HG02970 (cell line): ENCODE measurements at regions not wholly inside any gene's neighbourhood (a gene's known extent, or its start where the extent isn't known, plus 50 kb on each side); places are given as distances from the start of the nearest gene placed in this dataset.

Experiments
- ATAC-seq: cut with Tn5 transposase; IDR thresholded peaks from one replicate; pipeline ENCODE4 v1.9.1; 2021; ENCODE audit warnings: mild to moderate bottlenecking, moderate library complexity, moderate number of reproducible peaks; ENCODE audit not compliant: unreplicated experiment, low FRiP score

- no peak for ATAC-seq
Observed at GRCh38 chr11:131043251-131043650, 127.0 kb upstream of the SNX19 start.

- ATAC-seq: no peak
Observed at GRCh38 chr11:131044851-131045250, 128.6 kb upstream of the SNX19 start.

- ATAC-seq: no peak
Observed at GRCh38 chr11:131052367-131052766, 136.1 kb upstream of the SNX19 start.

- ATAC-seq: no peak
Observed at GRCh38 chr11:131056036-131056435, 139.8 kb upstream of the SNX19 start.

- no peak for ATAC-seq
Observed at GRCh38 chr11:131063638-131064037, 147.4 kb upstream of the SNX19 start.

GRCh38 chr11:131064373-131064991 lies 148.2 kb upstream of the SNX19 start:
- ATAC-seq: no peak

GRCh38 chr11:131065435-131066413 lies 149.4 kb upstream of the SNX19 start:
- no peak for ATAC-seq

- no peak for ATAC-seq
Observed at GRCh38 chr11:131066551-131066950, 150.3 kb upstream of the SNX19 start.

GRCh38 chr11:131070365-131070764 lies 154.1 kb upstream of the SNX19 start:
- no peak for ATAC-seq

- ATAC-seq: no peak
Observed at GRCh38 chr11:131073167-131073566, 156.9 kb upstream of the SNX19 start.

- no peak for ATAC-seq
Observed at GRCh38 chr11:131074573-131074972, 158.3 kb upstream of the SNX19 start.

- no peak for ATAC-seq
Observed at GRCh38 chr11:131077340-131077739, 161.1 kb upstream of the SNX19 start.

- ATAC-seq: no peak
Observed at GRCh38 chr11:131079036-131079435, 162.8 kb upstream of the SNX19 start.

- ATAC-seq: no peak
Observed at GRCh38 chr11:131089727-131090245, 173.5 kb upstream of the SNX19 start.

GRCh38 chr11:131092469-131092868 lies 176.2 kb upstream of the SNX19 start:
- no peak for ATAC-seq

- ATAC-seq: no peak
Observed at GRCh38 chr11:131094827-131095226, 178.5 kb upstream of the SNX19 start.

- ATAC-seq: no peak
Observed at GRCh38 chr11:131095511-131096185, 179.4 kb upstream of the SNX19 start.

- ATAC-seq: no peak
Observed at GRCh38 chr11:131099013-131099412, 182.7 kb upstream of the SNX19 start.

GRCh38 chr11:131099746-131100145 lies 183.5 kb upstream of the SNX19 start:
- ATAC-seq: no peak

GRCh38 chr11:131108760-131109159 lies 192.5 kb upstream of the SNX19 start:
- ATAC-seq: no peak

GRCh38 chr11:131109257-131109656 lies 193.0 kb upstream of the SNX19 start:
- ATAC-seq: no peak
